ENCODE measurements at regions not wholly inside any gene's neighbourhood (a gene's known extent, or its start where the extent isn't known, plus 50 kb on each side); places are given as distances from the start of the nearest gene placed in this dataset.

- Histone ChIP-seq H3K9ac (replicated peaks; ENCODE audit: extremely low read depth, insufficient read depth, low read length) (no peak overlapping the region), H3K79me2 (ENCODE audit: control insufficient read depth, insufficient read depth, low read length) (no peaks in the 10 kb centered on the region), H4K20me1 (replicated peaks; ENCODE audit: control insufficient read depth, extremely low read depth, insufficient read depth, low read length) (no peaks in the 10 kb centered on the region), H3K27ac (ENCODE audit: insufficient read depth, low read depth, low read length) (no peak overlapping the region), H3K36me3 (ENCODE audit: control insufficient read depth in 2 of 2, extremely low read depth in 1 of 2, insufficient read depth in 2 of 2, low read length in 2 of 2) (no peaks in the 10 kb centered on the region), H3K9me3 (replicated peaks; ENCODE audit: control insufficient read depth, insufficient read depth, low read length) (no peaks in the 10 kb centered on the region), H3K4me1 (ENCODE audit: control insufficient read depth, extremely low read depth, insufficient read depth, low read length) (no peaks in the 10 kb centered on the region), H3K4me3 (replicated peaks in 1 of 3; ENCODE audit: insufficient read depth in 1 of 3, low read depth in 1 of 3, low read length in 3 of 3) (no peak overlapping the region), H3K4me2 (ENCODE audit: insufficient read depth, low read length) (no peak overlapping the region), H3K9me1 (replicated peaks; ENCODE audit: control insufficient read depth, extremely low read depth, insufficient read depth, low read length) (no peaks in the 10 kb centered on the region), H3K27me3 (ENCODE audit: control insufficient read depth in 2 of 2, insufficient read depth in 2 of 2, low read length in 2 of 2) (no peaks in the 10 kb centered on the region), H2AFZ (ENCODE audit: low read depth, low read length) (no peak overlapping the region)
- no peak for DNase-seq (ENCODE audit: low read depth, low spot score)
- ChIA-PET CTCF (interaction anchor here (1.0 kb wide), 1 partner anchor 138 kb away, joined by 3 read pairs; no protein-coding TSS in a partner anchor), POLR2A (no interaction called here)
- no TSS peak for BruUV-seq (replicated peaks)
- intact Hi-C loops (cut with micrococcal nuclease): no loop called here
- no peak for TF ChIP-seq EZH2 (IDR thresholded peaks at IDR 0.05; ENCODE audit: borderline replicate concordance, low read depth, low read length, severe bottlenecking)
- TF ChIP-seq JUN (IDR thresholded peaks at IDR 0.05; ENCODE audit: borderline replicate concordance, insufficient read depth, insufficient read length, low read depth): no peak
- TF ChIP-seq POLR2A (IDR thresholded peaks at IDR 0.05; ENCODE audit: low read depth, low read length): no peak
- TF ChIP-seq FOS (IDR thresholded peaks at IDR 0.05; ENCODE audit: borderline replicate concordance, insufficient read depth, low read length): no peak
- TF ChIP-seq GATA2 (IDR thresholded peaks at IDR 0.05; ENCODE audit: insufficient read depth, insufficient read length, low read depth, low read length): no peak
- no peak for TF ChIP-seq POLR2AphosphoS5 (IDR thresholded peaks at IDR 0.05; ENCODE audit: insufficient read depth, low read depth, low read length)
- no peak for TF ChIP-seq MYC (IDR thresholded peaks at IDR 0.05; ENCODE audit: low read depth, low read length)
- TF ChIP-seq, protein P1, sequence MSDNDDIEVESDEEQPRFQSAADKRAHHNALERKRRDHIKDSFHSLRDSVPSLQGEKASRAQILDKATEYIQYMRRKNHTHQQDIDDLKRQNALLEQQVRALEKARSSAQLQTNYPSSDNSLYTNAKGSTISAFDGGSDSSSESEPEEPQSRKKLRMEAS (IDR thresholded peaks at IDR 0.05; ENCODE audit: insufficient read depth, insufficient read length): no peak
- no peak for TF ChIP-seq CTCF (IDR thresholded peaks at IDR 0.05; ENCODE audit: extremely low read depth in 1 of 2, insufficient read depth in 1 of 2, low read depth in 1 of 2, low read length in 2 of 2)
- dilution Hi-C loops (cut with MboI; ENCODE audit: extremely low pct_ligation_motif_present, low sequenced_read_pairs): no loop called here
- FAIRE-seq: no peak
These were observed 299.7 kb upstream of the FOXF1 start for GRCh38 chr16:86210403-86211193.

Data from endothelial cell of umbilical vein (primary cell).